GM23338 (cell line): ENCODE measurements at regions not wholly inside any gene's neighbourhood (a gene's known extent, or its start where the extent isn't known, plus 50 kb on each side); places are given as distances from the start of the nearest gene placed in this dataset.

ENCODE experiments used
- ATAC-seq: fragments of 200-7000 bp; cut with Tn5 transposase; 3 replicates; pipeline ENCODE4 v1.9.1; 2020
- DNase-seq: peaks from one replicate; pipeline ENCODE4 v3.0.0-alpha.2; 2015; ENCODE audit warnings: low spot score
- H2AFZ ChIP-seq: fragments of 200-600 bp; sonication (generic); 2 replicates; pipeline ENCODE4 v1.8.0; 2016; ENCODE audit warnings: antibody characterized with exemption, mild to moderate bottlenecking, moderate library complexity
- H3F3A ChIP-seq: fragments of 200-600 bp; sonication (generic); replicated peaks from 2 replicates; pipeline ENCODE4 v1.8.0; 2017; ENCODE audit warnings: antibody characterized with exemption, mixed run types, low read depth
- H3K27ac ChIP-seq: fragments of 200-600 bp; sonication (generic); 2 replicates; pipeline ENCODE4 v1.6.1; 2016; ENCODE audit warnings: low read depth
- H3K27me3 ChIP-seq: fragments of 200-600 bp; sonication (generic); 2 replicates; pipeline ENCODE4 v1.8.0; 2016; ENCODE audit warnings: mild to moderate bottlenecking, mixed run types, moderate library complexity; ENCODE audit not compliant: insufficient read depth
- H3K36me3 ChIP-seq: fragments of 200-600 bp; sonication (generic); 2 replicates; pipeline ENCODE4 v1.8.0; 2016; ENCODE audit warnings: mild to moderate bottlenecking; ENCODE audit not compliant: insufficient read depth
- H3K4me1 ChIP-seq: fragments of 200-600 bp; sonication (generic); 2 replicates; pipeline ENCODE4 v1.8.0; 2016; ENCODE audit warnings: mild to moderate bottlenecking, moderate library complexity; ENCODE audit not compliant: insufficient read depth
- H3K4me2 ChIP-seq: fragments of 200-600 bp; sonication (generic); 2 replicates; pipeline ENCODE4 v1.7.1; 2017; ENCODE audit warnings: mixed run types
- H3K4me3 ChIP-seq: fragments of 200-600 bp; sonication (generic); 2 replicates; pipeline ENCODE4 v1.6.1; 2016; ENCODE audit warnings: mixed run types
- H3K79me2 ChIP-seq: fragments of 200-600 bp; sonication (generic); replicated peaks from 2 replicates; pipeline ENCODE4 v1.8.0; 2017; ENCODE audit warnings: mild to moderate bottlenecking; ENCODE audit not compliant: insufficient read depth
- H3K9me2 ChIP-seq: fragments of 200-600 bp; sonication (generic); 2 replicates; pipeline ENCODE4 v1.8.0; 2017; ENCODE audit not compliant: insufficient read depth
- H4K20me1 ChIP-seq: fragments of 200-600 bp; sonication (generic); replicated peaks from 2 replicates; pipeline ENCODE4 v1.8.0; 2017; ENCODE audit warnings: mild to moderate bottlenecking; ENCODE audit not compliant: insufficient read depth
- H3K27ac Mint-ChIP-seq: 2 replicates; pipeline ENCODE4 v1.8.0; 2020; ENCODE audit warnings: inconsistent platforms, mild to moderate bottlenecking, moderate library complexity, mixed read lengths
- H3K27me3 Mint-ChIP-seq: 3 replicates; pipeline ENCODE4 v1.8.0; 2022; ENCODE audit warnings: low read depth, mild to moderate bottlenecking, moderate library complexity, mixed read lengths, inconsistent platforms; ENCODE audit not compliant: insufficient read depth, poor library complexity
- H3K36me3 Mint-ChIP-seq: 3 replicates; pipeline ENCODE4 v1.8.0; 2021; ENCODE audit warnings: low read depth, mild to moderate bottlenecking, inconsistent platforms, moderate library complexity, mixed read lengths
- H3K4me1 Mint-ChIP-seq: 3 replicates; pipeline ENCODE4 v1.8.0; 2020; ENCODE audit warnings: mild to moderate bottlenecking, inconsistent platforms, mixed read lengths
- H3K4me3 Mint-ChIP-seq: 3 replicates; pipeline ENCODE4 v1.8.0; 2021; ENCODE audit warnings: moderate library complexity, mild to moderate bottlenecking, inconsistent platforms, mixed read lengths
- H3K9me3 Mint-ChIP-seq: 3 replicates; pipeline ENCODE4 v1.8.0; 2020; ENCODE audit warnings: moderate library complexity, mild to moderate bottlenecking, inconsistent platforms, mixed read lengths
- CREB1 ChIP-seq: fragments of 250-450 bp; sonication (Bioruptor Pico); IDR thresholded peaks from 2 replicates; pipeline ENCODE4 v1.5.0; 2020; ENCODE audit warnings: low read depth, mild to moderate bottlenecking, moderate library complexity
- CTCF ChIP-seq, 2 experiments: fragments of 200-600 bp in 1 of 2; sonication (generic) in 1 of 2; conservative IDR thresholded peaks; 2 replicates each; pipeline versions ENCODE4 v1.5.1 to v1.6.1; 2016 to 2017; ENCODE audit warnings: antibody characterized with exemption in 2 of 2, low read depth in 2 of 2, mild to moderate bottlenecking in 2 of 2, moderate library complexity in 1 of 2
- ETS1 ChIP-seq: IDR thresholded peaks from 2 replicates; pipeline ENCODE4 v1.6.1; 2016; ENCODE audit warnings: antibody characterized with exemption
- EZH2 ChIP-seq: fragments of 200-600 bp; sonication (generic); IDR thresholded peaks from one replicate; pipeline ENCODE4 v1.8.0; 2017; ENCODE audit warnings: antibody characterized with exemption, mild to moderate bottlenecking, low read depth; ENCODE audit not compliant: unreplicated experiment
- EZH2phosphoT487 ChIP-seq: fragments of 200-600 bp; sonication (generic); IDR thresholded peaks from one replicate; pipeline ENCODE4 v1.8.1; 2018; ENCODE audit warnings: antibody characterized with exemption; ENCODE audit not compliant: unreplicated experiment
- JUNB ChIP-seq: IDR thresholded peaks from one replicate; pipeline ENCODE4 v1.6.1; 2016; ENCODE audit warnings: antibody characterized with exemption; ENCODE audit not compliant: unreplicated experiment
- NANOG ChIP-seq: IDR thresholded peaks from 2 replicates; pipeline ENCODE4 v1.6.1; 2016; ENCODE audit warnings: antibody characterized with exemption, borderline replicate concordance
- POLR2AphosphoS5 ChIP-seq: IDR thresholded peaks from 2 replicates; pipeline ENCODE4 v1.6.1; 2016; ENCODE audit warnings: antibody characterized with exemption, low read depth
- STAT1 ChIP-seq: IDR thresholded peaks from one replicate; pipeline ENCODE4 v1.6.1; 2016; ENCODE audit warnings: antibody characterized with exemption; ENCODE audit not compliant: unreplicated experiment
- ZNF114 ChIP-seq: fragments of 250-450 bp; sonication (Bioruptor Pico); IDR thresholded peaks from 2 replicates; pipeline ENCODE4 v1.5.0; 2020; ENCODE audit warnings: mild to moderate bottlenecking, moderate library complexity
- ZNF331 ChIP-seq: fragments of 250-450 bp; sonication (Bioruptor Pico); IDR thresholded peaks from 2 replicates; pipeline ENCODE4 v1.5.0; 2020; ENCODE audit warnings: low read depth, mild to moderate bottlenecking, moderate library complexity
- TF ChIP-seq, protein P1 (sequence below): IDR thresholded peaks from one replicate; pipeline ENCODE4 v1.6.1; 2018; ENCODE audit warnings: antibody characterized with exemption; ENCODE audit not compliant: unreplicated experiment
- TF ChIP-seq, protein P2 (sequence below): fragments of 250-450 bp; sonication (Bioruptor Pico); IDR thresholded peaks from 2 replicates; pipeline ENCODE4 v1.5.0; 2020; ENCODE audit warnings: mild to moderate bottlenecking, moderate library complexity

GRCh38 chr9:10928372-10928771 lies 315.6 kb upstream of the PTPRD start:
- H3K4me3 ChIP-seq: no peak overlapping the region
- H3K4me1 Mint-ChIP-seq: peaks cover 11% of the 10 kb centered on the region
- H3K27me3 Mint-ChIP-seq: no peaks in the 10 kb centered on the region

More at GRCh38 chr9:10928372-10928771, 315.6 kb upstream of the PTPRD start:
- no peaks in the 10 kb centered on the region for H3K36me3 ChIP-seq
- H3K79me2 ChIP-seq: no peaks in the 10 kb centered on the region
- no peak for DNase-seq
- Mint-ChIP-seq H3K4me3 (no peak overlapping the region), H3K36me3 (no peaks in the 10 kb centered on the region), H3K27ac (no peak overlapping the region), H3K9me3 (no peaks in the 10 kb centered on the region)
- H3K4me2 ChIP-seq: no peak overlapping the region
- ATAC-seq: no peak
- no peak overlapping the region for H3K27ac ChIP-seq
- no peaks in the 10 kb centered on the region for H4K20me1 ChIP-seq
- TF ChIP-seq ETS1 (no peak), CTCF (conservative IDR thresholded peaks at IDR 0.05; ENCODE audit: low read depth in 2 of 2) (no peak), ZNF114 (no peak), ZNF331 (CRISPR knock-in tag) (no peak), POLR2AphosphoS5 (no peak), EZH2 (no peak), EZH2phosphoT487 (no peak), NANOG (no peak), STAT1 (no peak), JUNB (no peak), CREB1 (CRISPR knock-in tag) (no peak)
- TF ChIP-seq, protein P1, sequence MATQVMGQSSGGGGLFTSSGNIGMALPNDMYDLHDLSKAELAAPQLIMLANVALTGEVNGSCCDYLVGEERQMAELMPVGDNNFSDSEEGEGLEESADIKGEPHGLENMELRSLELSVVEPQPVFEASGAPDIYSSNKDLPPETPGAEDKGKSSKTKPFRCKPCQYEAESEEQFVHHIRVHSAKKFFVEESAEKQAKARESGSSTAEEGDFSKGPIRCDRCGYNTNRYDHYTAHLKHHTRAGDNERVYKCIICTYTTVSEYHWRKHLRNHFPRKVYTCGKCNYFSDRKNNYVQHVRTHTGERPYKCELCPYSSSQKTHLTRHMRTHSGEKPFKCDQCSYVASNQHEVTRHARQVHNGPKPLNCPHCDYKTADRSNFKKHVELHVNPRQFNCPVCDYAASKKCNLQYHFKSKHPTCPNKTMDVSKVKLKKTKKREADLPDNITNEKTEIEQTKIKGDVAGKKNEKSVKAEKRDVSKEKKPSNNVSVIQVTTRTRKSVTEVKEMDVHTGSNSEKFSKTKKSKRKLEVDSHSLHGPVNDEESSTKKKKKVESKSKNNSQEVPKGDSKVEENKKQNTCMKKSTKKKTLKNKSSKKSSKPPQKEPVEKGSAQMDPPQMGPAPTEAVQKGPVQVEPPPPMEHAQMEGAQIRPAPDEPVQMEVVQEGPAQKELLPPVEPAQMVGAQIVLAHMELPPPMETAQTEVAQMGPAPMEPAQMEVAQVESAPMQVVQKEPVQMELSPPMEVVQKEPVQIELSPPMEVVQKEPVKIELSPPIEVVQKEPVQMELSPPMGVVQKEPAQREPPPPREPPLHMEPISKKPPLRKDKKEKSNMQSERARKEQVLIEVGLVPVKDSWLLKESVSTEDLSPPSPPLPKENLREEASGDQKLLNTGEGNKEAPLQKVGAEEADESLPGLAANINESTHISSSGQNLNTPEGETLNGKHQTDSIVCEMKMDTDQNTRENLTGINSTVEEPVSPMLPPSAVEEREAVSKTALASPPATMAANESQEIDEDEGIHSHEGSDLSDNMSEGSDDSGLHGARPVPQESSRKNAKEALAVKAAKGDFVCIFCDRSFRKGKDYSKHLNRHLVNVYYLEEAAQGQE: no peak
- TF ChIP-seq, protein P2, sequence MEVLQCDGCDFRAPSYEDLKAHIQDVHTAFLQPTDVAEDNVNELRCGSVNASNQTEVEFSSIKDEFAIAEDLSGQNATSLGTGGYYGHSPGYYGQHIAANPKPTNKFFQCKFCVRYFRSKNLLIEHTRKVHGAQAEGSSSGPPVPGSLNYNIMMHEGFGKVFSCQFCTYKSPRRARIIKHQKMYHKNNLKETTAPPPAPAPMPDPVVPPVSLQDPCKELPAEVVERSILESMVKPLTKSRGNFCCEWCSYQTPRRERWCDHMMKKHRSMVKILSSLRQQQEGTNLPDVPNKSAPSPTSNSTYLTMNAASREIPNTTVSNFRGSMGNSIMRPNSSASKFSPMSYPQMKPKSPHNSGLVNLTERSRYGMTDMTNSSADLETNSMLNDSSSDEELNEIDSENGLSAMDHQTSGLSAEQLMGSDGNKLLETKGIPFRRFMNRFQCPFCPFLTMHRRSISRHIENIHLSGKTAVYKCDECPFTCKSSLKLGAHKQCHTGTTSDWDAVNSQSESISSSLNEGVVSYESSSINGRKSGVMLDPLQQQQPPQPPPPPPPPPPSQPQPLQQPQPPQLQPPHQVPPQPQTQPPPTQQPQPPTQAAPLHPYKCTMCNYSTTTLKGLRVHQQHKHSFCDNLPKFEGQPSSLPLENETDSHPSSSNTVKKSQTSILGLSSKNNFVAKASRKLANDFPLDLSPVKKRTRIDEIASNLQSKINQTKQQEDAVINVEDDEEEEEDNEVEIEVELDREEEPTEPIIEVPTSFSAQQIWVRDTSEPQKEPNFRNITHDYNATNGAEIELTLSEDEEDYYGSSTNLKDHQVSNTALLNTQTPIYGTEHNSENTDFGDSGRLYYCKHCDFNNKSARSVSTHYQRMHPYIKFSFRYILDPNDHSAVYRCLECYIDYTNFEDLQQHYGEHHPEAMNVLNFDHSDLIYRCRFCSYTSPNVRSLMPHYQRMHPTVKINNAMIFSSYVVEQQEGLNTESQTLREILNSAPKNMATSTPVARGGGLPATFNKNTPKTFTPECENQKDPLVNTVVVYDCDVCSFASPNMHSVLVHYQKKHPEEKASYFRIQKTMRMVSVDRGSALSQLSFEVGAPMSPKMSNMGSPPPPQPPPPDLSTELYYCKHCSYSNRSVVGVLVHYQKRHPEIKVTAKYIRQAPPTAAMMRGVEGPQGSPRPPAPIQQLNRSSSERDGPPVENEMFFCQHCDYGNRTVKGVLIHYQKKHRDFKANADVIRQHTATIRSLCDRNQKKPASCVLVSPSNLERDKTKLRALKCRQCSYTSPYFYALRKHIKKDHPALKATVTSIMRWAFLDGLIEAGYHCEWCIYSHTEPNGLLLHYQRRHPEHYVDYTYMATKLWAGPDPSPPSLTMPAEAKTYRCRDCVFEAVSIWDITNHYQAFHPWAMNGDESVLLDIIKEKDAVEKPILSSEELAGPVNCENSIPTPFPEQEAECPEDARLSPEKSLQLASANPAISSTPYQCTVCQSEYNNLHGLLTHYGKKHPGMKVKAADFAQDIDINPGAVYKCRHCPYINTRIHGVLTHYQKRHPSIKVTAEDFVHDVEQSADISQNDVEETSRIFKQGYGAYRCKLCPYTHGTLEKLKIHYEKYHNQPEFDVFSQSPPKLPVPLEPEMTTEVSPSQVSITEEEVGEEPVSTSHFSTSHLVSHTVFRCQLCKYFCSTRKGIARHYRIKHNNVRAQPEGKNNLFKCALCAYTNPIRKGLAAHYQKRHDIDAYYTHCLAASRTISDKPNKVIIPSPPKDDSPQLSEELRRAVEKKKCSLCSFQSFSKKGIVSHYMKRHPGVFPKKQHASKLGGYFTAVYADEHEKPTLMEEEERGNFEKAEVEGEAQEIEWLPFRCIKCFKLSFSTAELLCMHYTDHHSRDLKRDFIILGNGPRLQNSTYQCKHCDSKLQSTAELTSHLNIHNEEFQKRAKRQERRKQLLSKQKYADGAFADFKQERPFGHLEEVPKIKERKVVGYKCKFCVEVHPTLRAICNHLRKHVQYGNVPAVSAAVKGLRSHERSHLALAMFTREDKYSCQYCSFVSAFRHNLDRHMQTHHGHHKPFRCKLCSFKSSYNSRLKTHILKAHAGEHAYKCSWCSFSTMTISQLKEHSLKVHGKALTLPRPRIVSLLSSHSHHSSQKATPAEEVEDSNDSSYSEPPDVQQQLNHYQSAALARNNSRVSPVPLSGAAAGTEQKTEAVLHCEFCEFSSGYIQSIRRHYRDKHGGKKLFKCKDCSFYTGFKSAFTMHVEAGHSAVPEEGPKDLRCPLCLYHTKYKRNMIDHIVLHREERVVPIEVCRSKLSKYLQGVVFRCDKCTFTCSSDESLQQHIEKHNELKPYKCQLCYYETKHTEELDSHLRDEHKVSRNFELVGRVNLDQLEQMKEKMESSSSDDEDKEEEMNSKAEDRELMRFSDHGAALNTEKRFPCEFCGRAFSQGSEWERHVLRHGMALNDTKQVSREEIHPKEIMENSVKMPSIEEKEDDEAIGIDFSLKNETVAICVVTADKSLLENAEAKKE (CRISPR knock-in tag): no peak
- no peaks in the 10 kb centered on the region for H3K9me2 ChIP-seq
- no peak overlapping the region for H2AFZ ChIP-seq
- no peaks in the 10 kb centered on the region for H3K27me3 ChIP-seq
- no peaks in the 10 kb centered on the region for H3F3A ChIP-seq
- H3K4me1 ChIP-seq: no peaks in the 10 kb centered on the region
